GM03348 (cell line): ENCODE measurements at regions not wholly inside any gene's neighbourhood (a gene's known extent, or its start where the extent isn't known, plus 50 kb on each side); places are given as distances from the start of the nearest gene placed in this dataset.

Experiments
- DNase-seq: peaks from one replicate; pipeline ENCODE4 v3.0.0; 2012; ENCODE audit warnings: low spot score

DNA sequence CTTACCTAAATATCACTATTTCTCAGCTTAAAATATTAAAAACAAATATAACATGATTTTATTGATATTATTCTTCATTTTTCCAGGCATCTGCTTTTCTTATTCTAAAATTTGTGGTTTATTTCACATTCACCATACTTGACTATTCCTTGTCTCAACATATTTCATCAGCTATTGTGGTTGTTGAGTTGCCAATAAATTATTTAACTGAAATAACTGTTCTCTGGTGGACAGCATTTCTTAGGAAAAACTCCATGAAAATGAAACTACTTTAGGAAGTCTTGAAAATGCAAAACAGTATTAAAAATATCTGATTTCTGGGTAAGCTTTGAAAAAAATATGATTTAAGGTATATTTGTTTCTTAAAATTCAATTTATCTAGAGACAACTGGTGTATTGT is 122.9 kb upstream of the SEMA3A start:
- DNase-seq = peak; percentile 21

- DNase-seq = no peak
Measured at GRCh38 chr7:84314263-84314662, 119.7 kb upstream of the SEMA3A start.

GRCh38 chr7:84304407-84304806 is 109.8 kb upstream of the SEMA3A start:
- no peak for DNase-seq

DNA sequence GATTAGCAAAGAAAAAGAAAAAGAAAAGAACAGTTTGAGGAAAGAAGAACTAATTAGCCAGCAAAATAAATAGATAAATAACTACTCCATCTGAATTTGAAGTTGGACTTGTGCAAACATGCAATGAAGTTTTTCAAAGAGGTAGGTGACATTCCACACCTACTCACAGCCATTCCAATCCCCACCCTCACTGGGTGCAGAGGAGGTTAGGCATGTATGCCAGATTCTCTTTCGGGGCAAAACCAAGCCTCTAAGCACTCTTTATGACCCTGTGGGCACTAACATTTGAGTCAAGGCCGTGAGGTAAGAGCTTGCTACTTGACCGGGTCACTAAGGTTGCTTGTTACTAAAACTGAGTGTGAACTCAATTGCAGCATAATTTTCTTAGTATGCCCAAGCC is 108.4 kb upstream of the SEMA3A start:
- DNase-seq = no peak

DNA sequence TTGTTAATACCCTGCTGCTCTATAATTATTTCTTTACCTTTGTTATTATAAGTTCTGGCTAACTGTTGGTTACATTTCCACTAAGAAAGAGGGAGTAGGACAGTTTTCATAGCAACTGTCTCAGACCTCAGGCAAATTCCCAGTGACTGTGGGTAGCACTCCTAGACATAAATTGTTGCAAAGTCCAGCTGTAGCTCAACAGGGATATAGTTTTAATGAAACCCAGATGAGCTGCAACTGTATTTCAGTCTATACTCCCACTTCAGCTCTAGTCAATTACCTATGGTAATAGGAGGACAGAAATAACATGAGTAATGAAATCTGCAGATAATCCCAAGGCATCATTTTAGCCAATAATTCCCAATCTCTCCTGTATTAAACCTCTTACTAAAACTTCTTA is 103.0 kb upstream of the SEMA3A start:
- DNase-seq = peak; percentile 13

DNA sequence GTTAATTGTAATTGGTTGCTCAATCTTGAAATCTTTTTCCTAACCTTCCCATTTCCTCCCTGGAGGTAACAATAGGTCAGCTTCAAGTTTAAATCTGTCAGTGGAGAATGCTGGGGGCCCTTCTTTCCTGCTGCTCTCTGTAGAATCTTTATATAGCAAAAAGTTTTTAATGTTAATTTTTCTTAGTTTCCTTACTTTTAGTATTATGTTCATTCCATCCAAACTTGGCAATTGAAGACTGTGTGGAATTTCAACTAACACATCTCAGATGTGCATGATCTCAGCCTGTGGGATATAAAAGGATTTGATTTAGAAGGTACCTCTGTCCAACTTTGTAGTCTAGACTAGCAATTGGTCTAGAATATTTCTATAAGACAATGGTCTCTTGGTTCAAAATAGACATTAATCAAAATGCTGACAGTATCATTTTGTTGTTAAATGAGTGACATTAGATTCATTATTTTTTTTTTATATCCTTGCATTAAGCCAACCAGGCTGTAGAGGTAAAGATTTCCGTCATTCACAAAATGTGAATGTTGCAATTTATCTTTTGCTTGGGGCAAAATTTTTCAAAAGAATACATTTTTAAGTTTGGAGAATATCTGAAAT is 100.4 kb upstream of the SEMA3A start:
- peak; percentile 17 for DNase-seq

- DNase-seq = no peak
Measured at GRCh38 chr7:84294391-84294790, 99.8 kb upstream of the SEMA3A start.

DNA sequence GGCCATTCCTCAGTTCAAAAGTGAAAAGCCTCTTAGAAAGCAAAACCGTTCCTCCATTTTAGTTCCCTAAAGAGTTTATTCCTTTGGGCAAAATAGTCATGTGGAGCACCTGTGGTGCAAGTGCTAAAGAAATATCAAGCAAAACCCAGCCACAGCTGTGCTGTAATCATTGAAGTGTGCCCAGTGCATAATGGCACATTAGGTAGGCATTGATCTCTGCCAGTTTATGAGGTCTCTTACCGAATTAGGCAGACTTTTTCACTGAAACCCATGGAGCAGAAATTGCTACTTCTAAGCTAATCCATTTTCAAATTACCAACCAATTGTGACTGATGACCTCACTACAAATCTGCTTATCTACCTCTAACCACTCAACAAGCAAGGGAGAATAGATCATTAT is 97.2 kb upstream of the SEMA3A start:
- no peak for DNase-seq

- DNase-seq = no peak
Measured at GRCh38 chr7:84283798-84284197, 89.2 kb upstream of the SEMA3A start.

DNA sequence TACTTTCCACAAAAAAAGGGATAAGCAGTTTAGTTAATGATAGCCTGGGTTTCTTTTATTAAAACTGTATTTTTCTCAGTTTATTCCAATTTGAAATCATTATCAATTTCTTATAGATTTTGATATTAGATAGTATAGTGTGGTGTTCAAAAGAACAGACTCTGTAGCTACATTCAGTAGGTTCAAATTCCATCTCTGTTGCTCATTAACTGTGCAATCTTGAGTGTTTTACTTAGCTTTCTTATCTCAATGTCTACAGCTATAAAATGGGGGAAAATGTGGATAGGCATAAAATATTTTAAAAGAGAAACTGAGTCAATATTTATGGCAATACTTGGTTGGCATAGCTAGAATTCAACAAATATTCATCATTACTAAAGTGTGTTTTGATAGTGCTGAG is 86.9 kb upstream of the SEMA3A start:
- no peak for DNase-seq

DNA sequence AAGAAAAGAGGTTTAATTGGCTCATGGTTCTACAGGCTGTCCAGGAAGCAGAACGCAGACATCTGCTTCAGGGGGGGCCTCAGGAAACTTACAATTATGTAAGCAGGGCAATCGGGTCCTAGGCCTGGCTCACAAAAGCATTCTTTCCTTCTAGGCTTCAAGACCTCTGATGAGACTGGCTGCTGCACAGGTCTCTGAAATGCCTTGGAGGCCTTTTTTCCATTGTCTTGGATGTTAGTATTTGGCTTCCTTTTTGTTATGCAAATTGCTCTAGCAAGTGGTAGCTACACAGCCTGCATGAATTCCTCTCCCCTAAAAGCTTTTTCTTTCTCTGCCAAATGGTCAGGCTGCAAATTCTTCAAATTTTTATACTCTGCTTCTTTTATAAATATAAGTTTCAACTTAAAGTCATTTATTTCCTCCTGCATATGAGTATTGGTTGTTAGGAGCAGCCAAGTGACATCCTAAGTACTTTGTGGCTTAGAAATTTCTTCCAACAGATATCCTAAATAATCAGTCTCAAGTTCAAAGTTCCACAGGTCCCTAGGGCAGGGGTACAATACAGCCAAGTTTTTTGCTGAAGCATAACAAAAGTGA is 83.1 kb upstream of the SEMA3A start:
- DNase-seq = no peak

DNA sequence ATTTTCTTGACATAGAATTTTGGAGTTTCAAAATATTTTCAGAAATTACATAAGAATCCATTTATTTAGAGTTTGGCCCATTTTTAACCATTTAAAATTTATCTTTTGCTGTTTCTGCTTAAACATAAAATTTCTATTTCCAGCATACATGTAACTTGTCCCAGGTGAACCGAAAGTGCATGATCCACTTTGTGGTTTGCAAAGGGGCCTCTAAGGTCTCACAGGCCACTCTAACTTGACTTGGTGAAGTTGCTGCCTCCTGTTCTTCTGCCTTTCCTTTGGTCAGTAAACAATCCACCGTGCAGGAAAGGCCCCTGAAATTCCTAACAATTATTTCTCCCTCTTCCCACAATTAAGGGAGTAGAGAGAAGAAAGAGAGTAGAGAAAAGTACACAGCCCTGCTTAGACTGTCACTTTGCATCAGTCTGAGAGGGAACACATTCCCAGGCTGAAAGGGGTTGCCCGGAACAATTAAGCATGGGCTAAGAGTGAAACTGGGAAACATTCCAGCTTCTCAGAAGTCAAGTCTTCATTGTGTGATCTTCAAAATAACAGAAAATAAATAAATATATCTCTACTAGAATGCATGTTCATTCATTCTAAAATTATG is 79.5 kb upstream of the SEMA3A start:
- DNase-seq = no peak

GRCh38 chr7:84271543-84271942 is 77.0 kb upstream of the SEMA3A start:
- peak; percentile 7 for DNase-seq

- DNase-seq = peak; percentile 7
Measured at GRCh38 chr7:84264396-84264795, 69.8 kb upstream of the SEMA3A start.

- DNase-seq = no peak
Measured at GRCh38 chr7:84263106-84263505, 68.5 kb upstream of the SEMA3A start.

GRCh38 chr7:84261509-84261908 is 66.9 kb upstream of the SEMA3A start:
- DNase-seq = no peak

GRCh38 chr7:84258628-84259027 is 64.0 kb upstream of the SEMA3A start:
- peak; percentile 42 for DNase-seq

- no peak for DNase-seq
Measured at GRCh38 chr7:84256571-84256971, 62.0 kb upstream of the SEMA3A start.

DNA sequence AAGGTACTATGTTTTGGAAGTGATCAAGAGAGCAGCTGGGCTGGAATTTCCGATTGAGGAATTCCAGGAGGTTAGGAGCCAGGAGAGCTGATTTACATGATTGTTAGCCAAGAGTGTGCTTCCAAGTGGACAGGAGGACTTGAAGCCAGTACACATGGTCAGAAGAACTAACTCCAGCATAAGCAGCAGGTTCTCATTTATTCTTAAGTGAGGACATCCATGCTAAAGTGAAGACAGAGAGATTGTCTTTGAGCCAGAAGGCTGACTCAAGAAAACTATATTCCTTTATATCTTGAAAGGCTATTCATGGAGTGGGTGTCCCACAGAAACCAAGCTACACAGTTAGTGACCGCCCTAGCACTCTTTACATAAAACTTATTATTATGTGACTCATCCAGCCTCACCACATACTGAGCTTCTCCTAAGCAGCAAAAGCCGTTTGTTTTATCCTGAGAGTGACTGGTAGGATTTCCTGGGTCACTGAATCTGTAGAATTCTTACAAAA is 56.7 kb upstream of the SEMA3A start:
- DNase-seq = peak; percentile 34

GRCh38 chr7:84250452-84250851 is 55.9 kb upstream of the SEMA3A start:
- DNase-seq = no peak

DNA sequence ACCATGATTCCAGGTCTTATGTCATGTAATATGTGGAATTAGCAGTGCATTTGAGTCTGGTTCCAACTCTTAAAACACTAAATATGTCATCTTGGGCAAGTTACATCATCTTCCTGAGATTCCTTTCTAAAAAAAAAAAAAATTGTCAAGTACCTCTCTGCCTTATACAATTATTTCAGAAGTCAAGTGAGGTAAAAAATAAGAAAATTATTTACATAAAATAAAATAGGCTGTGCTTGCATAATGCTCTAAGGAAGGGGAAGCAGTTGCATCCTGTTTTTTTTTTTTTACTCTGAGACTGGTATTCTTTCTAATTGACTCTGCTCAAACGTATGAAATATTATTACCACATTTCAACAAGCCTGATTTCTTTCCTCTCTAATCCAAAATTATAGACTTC is 55.1 kb upstream of the SEMA3A start:
- DNase-seq = no peak

GRCh38 chr7:84248843-84249242 is 54.3 kb upstream of the SEMA3A start:
- no peak for DNase-seq

DNA sequence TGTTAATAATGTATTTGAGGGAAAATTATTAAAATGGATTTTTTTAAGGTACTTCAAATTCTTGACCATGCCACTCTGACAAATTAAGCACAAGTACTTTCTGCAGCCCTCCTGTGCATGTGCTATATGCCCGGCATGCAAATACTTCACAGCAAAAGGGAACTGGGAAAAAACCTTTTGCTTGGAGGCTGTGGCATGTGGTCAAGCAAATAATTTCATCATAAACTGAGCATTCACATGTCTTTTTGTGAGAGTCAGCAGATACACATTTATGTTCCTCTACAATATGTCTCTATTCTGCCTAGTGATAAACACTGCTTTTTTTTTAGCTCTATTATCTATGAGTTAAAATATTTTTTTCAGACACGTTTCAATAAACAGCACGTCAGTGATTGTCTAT is 53.7 kb upstream of the SEMA3A start:
- no peak for DNase-seq

- DNase-seq = peak; percentile 3
Measured at GRCh38 chr7:84247591-84247990, 53.0 kb upstream of the SEMA3A start.
